GM12874 (cell line): ENCODE measurements at regions not wholly inside any gene's neighbourhood (a gene's known extent, or its start where the extent isn't known, plus 50 kb on each side); places are given as distances from the start of the nearest gene placed in this dataset.

ENCODE experiments used
- CTCF ChIP-seq: IDR thresholded peaks from 2 replicates; pipeline ENCODE4 v1.5.1; 2011; ENCODE audit warnings: low read depth, mild to moderate bottlenecking, control low read depth, low read length, moderate library complexity; ENCODE audit not compliant: insufficient read depth

DNA sequence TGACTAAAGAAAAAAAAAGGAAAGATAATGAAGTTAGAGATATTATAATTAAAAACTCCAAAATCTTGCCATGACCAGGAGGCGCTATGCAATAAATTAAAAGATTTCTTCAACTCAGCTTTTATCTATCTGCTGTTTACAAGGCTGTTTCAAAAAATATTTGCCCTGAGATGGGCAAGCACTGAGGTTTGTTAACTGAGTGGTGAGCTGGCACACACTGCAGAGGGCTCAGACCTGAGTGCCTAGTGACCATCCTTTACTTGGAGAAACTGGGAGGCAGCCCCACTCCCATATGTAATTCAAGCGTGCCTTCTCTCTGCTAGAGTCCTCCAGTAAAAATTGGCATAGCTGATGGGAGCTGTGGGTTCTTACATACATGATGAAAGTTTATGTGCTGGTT, 198.7 kb upstream of the TBC1D5 start:
- TF ChIP-seq CTCF: no peak

GRCh38 chr3:17939157-17939556, 196.7 kb upstream of the TBC1D5 start:
- no peak for TF ChIP-seq CTCF

DNA sequence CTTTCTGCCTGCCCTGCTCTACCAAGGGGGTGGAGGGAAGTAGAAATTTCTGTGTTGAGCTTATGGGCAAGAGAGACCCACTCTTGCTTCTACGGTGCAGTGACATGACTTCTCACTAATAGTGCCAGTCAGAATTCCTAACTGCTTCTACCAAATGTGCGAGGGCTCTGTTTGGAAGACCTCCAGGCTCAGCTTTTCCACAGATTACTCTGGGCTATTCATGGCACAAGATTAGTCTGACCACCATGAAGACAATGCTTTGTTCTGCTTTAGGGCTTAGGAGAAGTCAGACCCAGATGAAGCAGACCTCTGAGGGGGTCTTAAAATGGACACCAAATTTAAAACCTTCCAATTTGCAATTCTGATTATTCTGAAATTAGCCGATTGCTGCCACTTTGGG, 195.9 kb upstream of the TBC1D5 start:
- TF ChIP-seq CTCF: no peak

GRCh38 chr3:17936736-17937480, 194.5 kb upstream of the TBC1D5 start:
- no peak for TF ChIP-seq CTCF

DNA sequence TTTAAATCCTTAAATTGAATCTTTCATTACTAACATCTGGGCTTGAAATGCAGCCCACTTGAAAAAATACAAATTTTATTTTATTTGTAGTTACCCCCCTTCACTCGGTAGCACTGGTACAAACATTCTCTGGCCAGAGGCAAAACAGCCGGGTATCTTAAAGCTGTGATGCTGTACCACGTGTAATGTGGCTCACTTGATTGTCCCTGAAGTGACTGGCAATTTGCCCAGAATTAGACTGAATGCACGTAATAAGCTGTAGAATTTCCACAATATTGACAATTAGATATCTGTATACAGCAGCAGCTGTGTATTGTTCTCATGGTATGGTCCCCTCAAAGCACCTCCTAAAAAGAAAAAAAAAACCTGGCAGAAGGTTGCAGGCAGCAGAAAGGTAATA, 192.8 kb upstream of the TBC1D5 start:
- no peak for TF ChIP-seq CTCF

DNA sequence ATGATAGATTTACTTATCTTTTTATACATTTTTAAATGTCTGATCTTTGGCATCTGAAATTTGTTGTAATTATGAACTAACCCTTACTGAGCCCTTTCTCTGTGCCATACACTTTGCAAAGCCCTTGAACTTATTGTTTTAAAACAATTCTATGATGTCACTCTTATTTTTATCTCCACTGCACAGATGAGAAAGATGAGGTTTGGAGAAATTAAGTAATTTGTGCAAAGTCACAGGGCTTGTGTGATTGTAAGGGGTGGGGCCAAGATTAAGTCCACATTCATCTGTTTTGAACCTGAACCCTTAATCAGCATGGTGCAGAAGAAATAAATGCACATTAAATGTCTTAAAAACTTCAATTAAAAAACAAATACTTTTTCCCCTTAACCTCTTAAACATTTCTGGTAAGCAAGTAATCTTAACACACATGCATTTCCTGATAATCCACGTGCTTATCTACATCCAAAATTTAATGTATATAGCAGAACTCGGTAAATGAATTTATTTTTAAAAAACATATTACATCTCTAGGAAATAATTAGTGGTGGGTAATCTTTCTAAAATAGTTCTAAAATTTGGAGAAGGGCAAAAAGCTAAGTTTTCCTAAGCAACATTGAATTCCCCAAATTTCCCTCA, 189.8 kb upstream of the TBC1D5 start:
- no peak for TF ChIP-seq CTCF

- no peak for TF ChIP-seq CTCF
These were observed 188.7 kb upstream of the TBC1D5 start for GRCh38 chr3:17931131-17931530.
